Large intestine (tissue), 3 donors: ENCODE measurements at regions not wholly inside any gene's neighbourhood (a gene's known extent, or its start where the extent isn't known, plus 50 kb on each side); places are given as distances from the start of the nearest gene placed in this dataset.
"Not testable (repeated sequence)": the region's sequence is repeated elsewhere in the genome, so short reads cannot be mapped to it uniquely, and the experiment has no call there.

Experiments
- DNase-seq, 2 donors: peaks; one replicate each; pipeline versions ENCODE4 v3.0.0 to v3.0.0-alpha.2; 2013
- H3K27ac ChIP-seq: one replicate; pipeline ENCODE4 v1.5.1; 2013; ENCODE audit warnings: low read length
- H3K27me3 ChIP-seq: 2 replicates; pipeline ENCODE4 v1.6.1; 2013; ENCODE audit warnings: low read length; ENCODE audit not compliant: control insufficient read depth, insufficient read depth
- H3K36me3 ChIP-seq: 2 replicates; pipeline ENCODE4 v1.6.1; 2013; ENCODE audit warnings: low read length; ENCODE audit not compliant: control insufficient read depth, insufficient read depth
- H3K4me1 ChIP-seq: one replicate; pipeline ENCODE4 v1.6.1; 2013; ENCODE audit warnings: low read length; ENCODE audit not compliant: control insufficient read depth, insufficient read depth
- H3K4me3 ChIP-seq: one replicate; pipeline ENCODE4 v1.5.1; 2013; ENCODE audit warnings: low read length
- H3K9me3 ChIP-seq: one replicate; pipeline ENCODE4 v1.6.1; 2013; ENCODE audit warnings: mild to moderate bottlenecking, low read depth, low read length, moderate library complexity; ENCODE audit not compliant: control insufficient read depth
- WGBS: methylation state at CpG from one replicate; pipeline ENCODE4 v1.1.5; 2013; ENCODE audit warnings: low lambda C conversion rate; ENCODE audit not compliant: insufficient coverage; 5-methylcytosine and 5-hydroxymethylcytosine counted together

GRCh38 chr4:104015680-104016079, 295.9 kb upstream of the TACR3 start:
- no CpG with 5 or more reads among the region's 2 CpGs for WGBS
- no peaks in the 10 kb centered on the region for H3K36me3 ChIP-seq
- H3K4me3 ChIP-seq = no peak overlapping the region
- DNase-seq = no peak
- H3K27ac ChIP-seq = no peak overlapping the region
- H3K27me3 ChIP-seq = no peaks in the 10 kb centered on the region
- H3K9me3 ChIP-seq = no peaks in the 10 kb centered on the region
- H3K4me1 ChIP-seq = no peaks in the 10 kb centered on the region

- no peaks in the 10 kb centered on the region for H3K4me1 ChIP-seq
- H3K27me3 ChIP-seq = no peaks in the 10 kb centered on the region
- no CpG with 5 or more reads among the region's 2 CpGs for WGBS
- no peaks in the 10 kb centered on the region for H3K9me3 ChIP-seq
- no peak overlapping the region for H3K27ac ChIP-seq
- no peak overlapping the region for H3K4me3 ChIP-seq
- H3K36me3 ChIP-seq = no peaks in the 10 kb centered on the region
- no peak for DNase-seq
Measured at GRCh38 chr4:104010722-104011121, 290.9 kb upstream of the TACR3 start.

- not testable (repeated sequence) for H3K27ac ChIP-seq, H3K27me3 ChIP-seq, H3K9me3 ChIP-seq, H3K36me3 ChIP-seq, DNase-seq, H3K4me3 ChIP-seq, H3K4me1 ChIP-seq
- WGBS = 100% methylated on average over 2 of the region's 6 CpGs
Measured at GRCh38 chr4:104002318-104002717, 282.5 kb upstream of the TACR3 start.

GRCh38 chr4:103998756-103999155, 279.0 kb upstream of the TACR3 start:
- Histone ChIP-seq H3K36me3 (no peaks in the 10 kb centered on the region), H3K27ac (no peak overlapping the region), H3K27me3 (no peaks in the 10 kb centered on the region), H3K4me3 (no peak overlapping the region), H3K4me1 (no peaks in the 10 kb centered on the region), H3K9me3 (peaks cover 3% of the 10 kb centered on the region)
- WGBS = 93% methylated on average over 3 of the region's 3 CpGs
- no peak for DNase-seq

- Histone ChIP-seq H3K27me3 (no peaks in the 10 kb centered on the region), H3K4me1 (no peaks in the 10 kb centered on the region), H3K27ac (no peak overlapping the region), H3K9me3 (no peaks in the 10 kb centered on the region), H3K4me3 (no peak overlapping the region), H3K36me3 (no peaks in the 10 kb centered on the region)
- peak; percentile 2 to 4 for DNase-seq
- 50% methylated on average over 1 of the region's 2 CpGs for WGBS
Measured at GRCh38 chr4:103996637-103997036, 276.9 kb upstream of the TACR3 start.

GRCh38 chr4:103996064-103996463, 276.3 kb upstream of the TACR3 start:
- Histone ChIP-seq H3K36me3 (no peaks in the 10 kb centered on the region), H3K4me1 (no peaks in the 10 kb centered on the region), H3K4me3 (no peak overlapping the region), H3K27me3 (no peaks in the 10 kb centered on the region), H3K9me3 (no peaks in the 10 kb centered on the region), H3K27ac (no peak overlapping the region)
- peak in 1 of 2 donors; percentile 2 for DNase-seq
- WGBS = 17% methylated on average over 1 of the region's 2 CpGs

DNA sequence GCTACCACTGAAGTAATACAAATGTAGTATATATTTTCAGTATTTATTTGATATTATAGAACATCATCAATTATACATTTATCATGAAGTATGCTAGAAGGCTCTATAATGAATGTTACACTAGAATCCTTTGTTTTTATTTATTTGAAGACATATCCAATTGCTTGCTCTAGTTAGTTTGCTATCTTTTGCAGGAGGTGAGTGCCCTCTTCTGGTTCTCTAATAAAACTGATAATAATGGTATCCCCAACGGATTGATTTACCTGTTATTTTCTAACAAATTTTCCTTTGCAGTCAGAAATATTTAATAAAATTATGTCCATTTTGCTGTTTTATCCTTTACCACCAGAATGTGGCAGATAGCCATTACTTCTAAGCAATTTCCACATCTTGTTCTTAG, 274.3 kb upstream of the TACR3 start:
- Histone ChIP-seq H3K27ac (no peak overlapping the region), H3K36me3 (no peaks in the 10 kb centered on the region), H3K27me3 (no peaks in the 10 kb centered on the region), H3K4me1 (no peaks in the 10 kb centered on the region), H3K4me3 (no peak overlapping the region), H3K9me3 (peaks cover 2% of the 10 kb centered on the region)
- 0% methylated on average over 1 of the region's 1 CpG for WGBS
- DNase-seq = no peak

- Histone ChIP-seq H3K36me3 (no peaks in the 10 kb centered on the region), H3K4me1 (no peaks in the 10 kb centered on the region), H3K9me3 (no peaks in the 10 kb centered on the region), H3K27me3 (no peaks in the 10 kb centered on the region), H3K27ac (no peak overlapping the region), H3K4me3 (no peak overlapping the region)
- DNase-seq = no peak
Measured at GRCh38 chr4:103982454-103982853, 262.7 kb upstream of the TACR3 start.

- Histone ChIP-seq H3K9me3 (no peaks in the 10 kb centered on the region), H3K27ac (no peak overlapping the region), H3K4me3 (no peak overlapping the region), H3K4me1 (no peaks in the 10 kb centered on the region), H3K27me3 (no peaks in the 10 kb centered on the region), H3K36me3 (no peaks in the 10 kb centered on the region)
- no peak for DNase-seq
- WGBS = 20% methylated on average over 1 of the region's 3 CpGs
Measured at GRCh38 chr4:103948244-103949018, 228.6 kb upstream of the TACR3 start.

DNA sequence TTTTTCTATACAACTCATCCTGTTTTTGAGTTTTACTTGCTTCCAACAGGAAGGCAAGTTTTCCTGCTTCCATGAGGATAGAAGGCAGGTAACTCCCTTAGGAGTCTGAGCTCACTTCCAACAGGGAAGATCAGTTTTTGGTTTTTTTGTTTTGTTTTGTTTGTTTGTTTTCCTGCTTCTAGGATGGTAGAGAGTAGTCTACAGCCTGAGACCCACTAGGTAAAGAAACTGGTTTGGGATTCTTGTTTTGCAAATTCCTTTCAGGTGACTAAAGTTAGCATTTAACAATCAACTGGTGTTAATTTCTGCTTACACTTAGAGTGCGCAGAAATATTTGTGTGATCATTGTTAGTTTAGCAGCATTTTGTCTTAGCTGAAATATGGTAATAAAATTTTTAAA, 227.8 kb upstream of the TACR3 start:
- no peak overlapping the region for H3K27ac ChIP-seq
- no peaks in the 10 kb centered on the region for H3K27me3 ChIP-seq
- no peak overlapping the region for H3K4me3 ChIP-seq
- no peaks in the 10 kb centered on the region for H3K4me1 ChIP-seq
- no peaks in the 10 kb centered on the region for H3K36me3 ChIP-seq
- 50% methylated on average over 1 of the region's 1 CpG for WGBS
- H3K9me3 ChIP-seq = no peaks in the 10 kb centered on the region
- no peak for DNase-seq

- H3K27ac ChIP-seq, DNase-seq, H3K4me1 ChIP-seq, H3K27me3 ChIP-seq, H3K36me3 ChIP-seq, H3K4me3 ChIP-seq, H3K9me3 ChIP-seq: not testable (repeated sequence)
- WGBS = no CpG with 5 or more reads among the region's 3 CpGs
Measured at GRCh38 chr4:103946621-103947268, 227.0 kb upstream of the TACR3 start.
